GM10266 (cell line): ENCODE measurements at regions not wholly inside any gene's neighbourhood (a gene's known extent, or its start where the extent isn't known, plus 50 kb on each side); places are given as distances from the start of the nearest gene placed in this dataset.

Experiments
- DNase-seq: peaks from one replicate; pipeline ENCODE4 v3.0.0; 2012; ENCODE audit errors: extremely low spot score
- TF ChIP-seq, protein P1 (sequence below): IDR thresholded peaks from 2 replicates; pipeline ENCODE4 v1.5.1; 2012; ENCODE audit warnings: mild to moderate bottlenecking, low read depth; ENCODE audit not compliant: control insufficient read depth, insufficient read depth; ENCODE audit errors: missing control alignments

DNA sequence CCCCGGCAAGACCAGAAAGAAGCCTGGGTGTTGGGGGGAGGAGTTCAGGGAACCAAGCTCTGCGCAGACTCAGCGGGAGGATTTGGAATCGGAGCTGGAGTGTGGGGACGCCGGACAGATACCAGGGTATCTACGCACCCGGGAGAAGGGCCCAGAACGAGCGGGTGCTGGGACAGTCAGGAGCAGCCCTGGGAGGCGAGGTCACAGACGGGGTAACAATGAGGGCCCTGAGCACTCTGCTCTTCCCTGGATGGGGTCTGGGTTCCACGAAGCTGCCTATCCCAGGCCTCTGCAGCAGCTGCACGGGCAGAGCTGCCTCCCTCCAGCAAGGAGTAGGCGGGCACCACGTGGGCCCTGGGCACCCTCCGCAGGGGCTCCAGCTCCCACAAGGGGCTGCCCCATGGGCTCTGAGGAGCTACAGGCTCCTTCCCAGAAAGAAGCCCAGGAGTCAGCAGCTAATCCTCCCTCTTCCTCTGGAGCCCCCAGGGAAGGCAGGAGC lies 197.2 kb downstream of the BRD1 start:
- TF ChIP-seq, protein P1, sequence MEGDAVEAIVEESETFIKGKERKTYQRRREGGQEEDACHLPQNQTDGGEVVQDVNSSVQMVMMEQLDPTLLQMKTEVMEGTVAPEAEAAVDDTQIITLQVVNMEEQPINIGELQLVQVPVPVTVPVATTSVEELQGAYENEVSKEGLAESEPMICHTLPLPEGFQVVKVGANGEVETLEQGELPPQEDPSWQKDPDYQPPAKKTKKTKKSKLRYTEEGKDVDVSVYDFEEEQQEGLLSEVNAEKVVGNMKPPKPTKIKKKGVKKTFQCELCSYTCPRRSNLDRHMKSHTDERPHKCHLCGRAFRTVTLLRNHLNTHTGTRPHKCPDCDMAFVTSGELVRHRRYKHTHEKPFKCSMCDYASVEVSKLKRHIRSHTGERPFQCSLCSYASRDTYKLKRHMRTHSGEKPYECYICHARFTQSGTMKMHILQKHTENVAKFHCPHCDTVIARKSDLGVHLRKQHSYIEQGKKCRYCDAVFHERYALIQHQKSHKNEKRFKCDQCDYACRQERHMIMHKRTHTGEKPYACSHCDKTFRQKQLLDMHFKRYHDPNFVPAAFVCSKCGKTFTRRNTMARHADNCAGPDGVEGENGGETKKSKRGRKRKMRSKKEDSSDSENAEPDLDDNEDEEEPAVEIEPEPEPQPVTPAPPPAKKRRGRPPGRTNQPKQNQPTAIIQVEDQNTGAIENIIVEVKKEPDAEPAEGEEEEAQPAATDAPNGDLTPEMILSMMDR, result no peak
- DNase-seq, result no peak

DNA sequence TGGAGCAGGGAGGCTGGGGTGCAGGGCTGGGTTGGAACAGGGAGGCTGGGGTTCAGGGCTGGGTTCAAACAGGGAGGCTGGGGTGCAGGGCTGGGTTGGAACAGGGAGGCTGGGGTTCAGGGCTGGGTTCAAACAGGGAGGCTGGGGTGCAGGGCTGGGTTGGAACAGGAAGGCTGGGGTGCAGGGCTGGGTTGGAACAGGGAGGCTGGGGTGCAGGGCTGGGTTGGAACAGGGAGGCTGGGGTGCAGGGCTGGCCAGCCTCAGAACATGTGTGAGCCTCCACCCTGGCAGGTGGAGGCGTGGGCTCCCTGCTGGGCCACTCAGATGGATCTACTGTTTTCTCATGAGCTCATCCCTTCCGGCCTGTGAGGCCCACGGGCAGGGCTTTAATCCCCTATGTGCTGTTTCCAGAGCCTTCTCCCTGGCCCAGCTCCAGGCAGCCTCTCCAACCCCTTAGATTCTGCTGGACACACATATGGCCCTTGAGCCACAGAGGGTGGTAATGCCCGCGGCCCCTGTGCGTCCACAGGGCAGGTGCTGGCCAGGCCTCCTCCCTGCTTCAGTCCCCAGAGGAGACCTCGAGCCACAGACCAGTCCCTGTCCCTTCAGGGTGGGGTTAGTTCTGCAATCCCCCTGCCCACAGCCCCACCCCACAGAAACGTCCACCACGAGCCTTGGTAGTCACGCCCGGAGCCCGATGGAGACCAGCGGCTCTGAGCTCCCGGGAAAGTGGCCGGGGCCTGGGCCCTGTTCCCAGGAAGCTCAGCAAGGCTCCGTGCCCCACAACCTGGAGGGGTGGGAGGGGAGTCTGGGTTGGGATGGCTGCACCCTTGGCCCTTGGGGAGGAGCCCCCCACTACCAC lies 197.9 kb downstream of the BRD1 start:
- TF ChIP-seq, protein P1, result no peak
- DNase-seq, result no peak

DNA sequence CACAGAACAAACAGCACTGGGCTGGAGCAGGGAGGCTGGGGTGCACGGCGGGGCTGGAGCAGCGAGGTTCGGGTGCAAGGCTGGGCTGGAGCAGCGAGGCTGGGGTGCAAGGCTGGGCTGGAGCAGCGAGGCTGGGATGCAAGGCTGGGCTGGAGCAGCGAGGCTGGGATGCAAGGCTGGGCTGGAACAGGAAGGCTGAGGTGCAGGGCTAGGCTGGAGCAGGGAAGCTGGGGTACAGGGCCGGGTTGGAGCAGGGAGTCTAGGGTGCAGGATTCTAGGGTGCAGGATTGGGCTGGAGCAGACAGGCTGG lies 198.5 kb downstream of the BRD1 start:
- DNase-seq, result no peak
- TF ChIP-seq, protein P1, result no peak

DNA sequence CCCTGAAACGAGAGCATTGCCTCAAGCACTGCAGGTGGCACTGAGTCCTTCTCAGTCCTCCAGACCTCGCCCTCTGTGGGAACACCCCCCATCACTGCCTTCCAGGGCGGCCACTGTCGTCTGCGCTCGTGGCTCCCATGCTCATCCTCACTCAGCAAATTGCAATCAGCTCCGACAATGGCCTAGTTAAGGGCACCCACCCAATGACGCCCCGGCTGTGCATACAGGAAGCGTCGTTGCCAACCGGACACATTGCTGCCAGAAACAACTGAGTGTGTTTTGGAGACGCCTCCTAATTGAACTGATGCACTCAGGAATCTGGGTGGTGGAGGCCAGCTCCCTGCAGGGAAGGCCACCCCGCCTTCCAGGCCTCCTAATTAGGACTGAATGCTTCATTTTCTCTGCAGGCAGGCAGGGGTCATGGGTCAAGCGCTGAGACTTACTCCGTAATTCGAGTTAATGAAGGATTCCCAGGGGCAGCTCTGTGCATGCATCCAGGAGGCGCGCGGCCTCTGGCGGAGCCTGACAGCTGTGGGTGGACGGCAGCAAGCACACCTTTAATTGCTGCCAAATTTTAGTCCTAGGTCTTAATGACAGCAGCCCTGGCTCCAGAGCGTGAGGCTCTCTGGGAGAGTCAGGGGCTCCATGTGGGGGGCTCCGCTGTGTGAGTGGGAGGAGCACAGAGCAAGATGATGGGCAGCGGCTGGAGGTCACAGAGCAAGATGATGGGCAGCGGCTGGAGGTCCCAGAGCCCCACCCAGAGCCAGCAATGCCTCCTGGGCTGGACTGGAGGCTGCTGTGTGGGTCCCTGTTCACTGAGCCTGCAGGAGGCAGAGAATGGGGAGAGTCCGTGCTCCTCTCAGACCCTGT lies 199.0 kb downstream of the BRD1 start:
- TF ChIP-seq, protein P1, result no peak
- DNase-seq, result no peak

DNA sequence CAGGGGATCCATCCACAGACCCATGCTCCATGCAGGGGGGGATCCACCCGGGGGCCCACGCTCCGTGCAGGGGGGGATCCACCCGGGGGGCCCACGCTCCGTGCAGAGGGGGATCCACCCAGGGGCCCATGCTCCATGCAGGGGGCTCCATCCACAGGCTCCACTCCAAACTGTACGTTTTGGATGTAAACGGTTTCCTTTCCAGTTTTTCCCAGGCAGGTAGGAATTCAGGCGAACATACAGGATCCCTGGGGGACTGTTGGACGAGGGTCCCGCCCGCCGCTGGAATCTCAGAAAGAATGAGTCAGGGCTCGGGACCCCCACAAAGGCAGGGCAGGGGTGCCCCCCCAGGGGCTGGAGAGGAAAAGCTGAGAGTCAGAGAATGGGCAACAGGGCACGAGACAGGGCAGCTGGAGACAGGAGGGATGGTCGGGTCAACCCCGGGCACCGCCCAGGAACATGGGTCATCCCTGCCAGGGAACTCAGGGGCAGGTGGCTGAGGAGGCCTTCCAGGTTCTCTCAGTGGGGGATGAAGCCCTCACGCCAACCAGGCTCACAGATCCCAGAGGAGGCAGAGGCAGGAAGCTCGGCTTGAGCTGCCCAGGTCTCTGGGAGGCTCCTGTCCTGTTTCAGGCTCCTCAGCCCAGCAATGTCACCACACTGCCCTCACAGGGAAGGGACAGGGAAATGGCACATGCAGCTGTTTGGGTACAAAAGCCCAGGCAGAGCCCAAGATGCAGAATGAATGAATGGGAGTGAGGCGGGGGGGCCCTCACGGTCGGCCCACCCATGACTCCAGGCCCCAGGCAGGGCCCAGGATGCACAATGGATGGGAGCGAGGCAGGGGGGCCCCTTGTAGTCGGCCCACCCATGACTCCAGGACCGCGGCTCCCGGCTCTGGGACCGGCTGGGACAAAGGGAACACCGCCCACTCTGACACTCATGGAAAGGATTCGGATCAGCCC lies 200.2 kb downstream of the BRD1 start:
- no peak for DNase-seq
- TF ChIP-seq, protein P1, result no peak

DNA sequence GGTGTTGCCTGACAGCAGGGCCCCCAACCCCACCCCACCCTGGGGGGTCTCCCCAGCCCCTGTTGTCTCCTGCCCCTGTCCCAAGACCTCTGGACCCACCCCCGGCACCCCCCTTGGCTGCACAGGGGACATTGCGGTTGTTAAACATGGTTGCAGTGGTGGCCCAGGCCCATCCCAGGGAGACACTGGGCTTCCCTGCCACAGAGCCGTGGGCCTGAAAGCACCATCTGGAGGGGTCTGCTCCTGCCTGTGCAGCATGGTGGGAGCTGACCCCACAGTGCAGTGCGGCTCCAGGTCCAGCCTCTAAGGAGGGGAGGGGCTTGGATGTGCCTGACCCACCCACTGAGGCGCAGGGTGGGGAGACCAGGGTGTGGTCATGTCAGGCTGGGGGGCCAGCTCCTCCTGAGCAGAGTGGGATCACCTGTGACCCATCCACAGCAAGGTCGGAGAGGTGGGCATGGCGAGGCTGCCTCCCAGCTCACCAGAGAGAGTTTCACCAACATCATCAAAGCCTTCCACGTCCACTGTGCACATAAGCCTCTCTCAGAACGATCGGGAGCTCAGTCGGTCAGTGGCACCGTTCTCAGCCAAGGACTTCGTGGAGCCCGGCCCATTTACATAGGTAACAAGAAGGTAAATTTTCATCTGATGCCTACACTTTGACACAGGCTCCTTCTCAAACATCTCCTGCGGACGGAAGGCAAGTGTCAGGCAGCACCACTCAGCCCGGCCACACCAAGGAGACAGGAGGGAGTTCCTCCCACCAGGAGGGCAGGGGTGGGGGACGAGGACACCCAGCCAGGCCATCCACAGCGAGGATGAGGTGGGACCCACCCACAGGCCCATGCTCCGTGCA lies 201.1 kb downstream of the BRD1 start:
- no peak for DNase-seq
- TF ChIP-seq, protein P1, result no peak
